CD14-positive monocyte (primary cell): ENCODE measurements at regions not wholly inside any gene's neighbourhood (a gene's known extent, or its start where the extent isn't known, plus 50 kb on each side); places are given as distances from the start of the nearest gene placed in this dataset.
"Not testable (repeated sequence)": the region's sequence is repeated elsewhere in the genome, so short reads cannot be mapped to it uniquely, and the experiment has no call there.

Experiments used
- DNase-seq, 3 donors: peaks; one replicate each; pipeline ENCODE4 v3.0.0-alpha.2; 2011 to 2022
- H2AFZ ChIP-seq: 2 replicates; pipeline ENCODE4 v1.6.0; 2012; ENCODE audit warnings: mild to moderate bottlenecking, low read depth, low read length, inconsistent platforms; ENCODE audit not compliant: insufficient read depth, poor library complexity, severe bottlenecking
- H3K27ac ChIP-seq, 2 donors: 1 replicate in 1 of 2; 2 replicates in 1 of 2; pipeline ENCODE4 v1.5.1; 2012 to 2013; ENCODE audit warnings: low read length in 2 of 2, control low read depth in 1 of 2, inconsistent platforms in 1 of 2, low read depth in 1 of 2, mild to moderate bottlenecking in 1 of 2
- H3K27me3 ChIP-seq, 2 donors: one replicate each; pipeline versions ENCODE4 v1.6.0 to v1.6.1; 2011 to 2013; ENCODE audit warnings: low read length in 2 of 2; ENCODE audit not compliant: control insufficient read depth in 2 of 2, insufficient read depth in 2 of 2
- H3K36me3 ChIP-seq, 2 donors: replicated peaks in 1 of 2; 1 replicate in 1 of 2; 2 replicates in 1 of 2; pipeline versions ENCODE4 v1.5.1 to v1.6.1; 2012 to 2013; ENCODE audit warnings: low read length in 2 of 2, control low read depth in 1 of 2, inconsistent platforms in 1 of 2, mild to moderate bottlenecking in 1 of 2; ENCODE audit not compliant: insufficient read depth in 2 of 2, control insufficient read depth in 1 of 2
- H3K4me1 ChIP-seq, 2 donors: 1 replicate in 1 of 2; 2 replicates in 1 of 2; pipeline versions ENCODE4 v1.5.1 to v1.6.1; 2012 to 2013; ENCODE audit warnings: low read length in 2 of 2, control low read depth in 1 of 2, inconsistent platforms in 1 of 2, mild to moderate bottlenecking in 1 of 2, moderate library complexity in 1 of 2; ENCODE audit not compliant: insufficient read depth in 2 of 2, control insufficient read depth in 1 of 2
- H3K4me2 ChIP-seq: replicated peaks from 2 replicates; pipeline ENCODE3; 2012; ENCODE audit warnings: low read length, moderate library complexity, mild to moderate bottlenecking; ENCODE audit not compliant: poor library complexity, severe bottlenecking; ENCODE audit errors: extremely low read depth
- H3K4me3 ChIP-seq, 3 experiments: fragments of 200-600 bp in 1 of 3; sonication (generic) in 1 of 3; replicated peaks in 1 of 3; 1 replicate in 2 of 3; 2 replicates in 1 of 3; pipeline ENCODE4 v1.5.1; 2011 to 2013; ENCODE audit warnings: low read length in 3 of 3, mild to moderate bottlenecking in 3 of 3, control low read depth in 2 of 3, low read depth in 2 of 3, inconsistent platforms in 1 of 3, moderate library complexity in 1 of 3
- H3K79me2 ChIP-seq: 2 replicates; pipeline ENCODE4 v1.6.0; 2012; ENCODE audit warnings: mild to moderate bottlenecking, control low read depth, inconsistent platforms, low read length, moderate library complexity; ENCODE audit not compliant: insufficient read depth
- H3K9ac ChIP-seq: 2 replicates; pipeline ENCODE4 v1.6.0; 2017; ENCODE audit warnings: low read length, mild to moderate bottlenecking; ENCODE audit not compliant: insufficient read depth, poor library complexity, severe bottlenecking
- H3K9me3 ChIP-seq, 2 donors: replicated peaks in 1 of 2; 1 replicate in 1 of 2; 2 replicates in 1 of 2; pipeline versions ENCODE4 v1.5.1 to v1.6.1; 2012 to 2013; ENCODE audit warnings: low read length in 2 of 2, control low read depth in 1 of 2; ENCODE audit not compliant: control insufficient read depth in 1 of 2, insufficient read depth in 1 of 2
- H4K20me1 ChIP-seq: 2 replicates; pipeline ENCODE4 v1.6.0; 2012; ENCODE audit warnings: mild to moderate bottlenecking, low read length, control low read depth, moderate library complexity; ENCODE audit not compliant: insufficient read depth
- H3K27ac Mint-ChIP-seq, 7 donors: one replicate each; pipeline ENCODE4 v1.8.0; 2020; ENCODE audit warnings: mild to moderate bottlenecking in 7 of 7, mixed read lengths in 7 of 7, moderate library complexity in 6 of 7, inconsistent platforms in 2 of 7
- H3K27me3 Mint-ChIP-seq, 3 donors: one replicate each; pipeline ENCODE4 v1.8.0; 2021 to 2022; ENCODE audit warnings: low read depth in 3 of 3, mild to moderate bottlenecking in 3 of 3, mixed read lengths in 3 of 3, moderate library complexity in 3 of 3, inconsistent platforms in 1 of 3
- H3K36me3 Mint-ChIP-seq, 2 donors: one replicate each; pipeline ENCODE4 v1.8.0; 2020; ENCODE audit warnings: mixed read lengths in 2 of 2, inconsistent platforms in 1 of 2, mild to moderate bottlenecking in 1 of 2
- H3K4me1 Mint-ChIP-seq: one replicate; pipeline ENCODE4 v1.8.0; 2020; ENCODE audit warnings: mild to moderate bottlenecking, mixed read lengths
- H3K4me3 Mint-ChIP-seq, 2 donors: one replicate each; pipeline ENCODE4 v1.8.0; 2020; ENCODE audit warnings: mild to moderate bottlenecking in 2 of 2, mixed read lengths in 2 of 2, moderate library complexity in 1 of 2
- H3K9me3 Mint-ChIP-seq, 7 donors: one replicate each; pipeline ENCODE4 v1.8.0; 2020 to 2022; ENCODE audit warnings: mixed read lengths in 7 of 7, mild to moderate bottlenecking in 6 of 7, moderate library complexity in 6 of 7, inconsistent platforms in 2 of 7
- WGBS: methylation state at CpG from one replicate; pipeline ENCODE4 v1.1.5; 2013; ENCODE audit warnings: missing lambda C conversion rate; ENCODE audit not compliant: insufficient coverage; 5-methylcytosine and 5-hydroxymethylcytosine counted together
- intact Hi-C, 2 donors: fragments of 100-400 bp; cut with micrococcal nuclease; formaldehyde crosslinking; loops; one replicate each; pipeline versions ENCODE4 v1.15.0 to v1.15.1; 2023
- TF ChIP-seq, protein P1 (sequence below): fragments of 200-600 bp; IDR thresholded peaks from one replicate; pipeline ENCODE4 v1.8.0; 2022; ENCODE audit warnings: antibody characterized with exemption, mild to moderate bottlenecking

DNA sequence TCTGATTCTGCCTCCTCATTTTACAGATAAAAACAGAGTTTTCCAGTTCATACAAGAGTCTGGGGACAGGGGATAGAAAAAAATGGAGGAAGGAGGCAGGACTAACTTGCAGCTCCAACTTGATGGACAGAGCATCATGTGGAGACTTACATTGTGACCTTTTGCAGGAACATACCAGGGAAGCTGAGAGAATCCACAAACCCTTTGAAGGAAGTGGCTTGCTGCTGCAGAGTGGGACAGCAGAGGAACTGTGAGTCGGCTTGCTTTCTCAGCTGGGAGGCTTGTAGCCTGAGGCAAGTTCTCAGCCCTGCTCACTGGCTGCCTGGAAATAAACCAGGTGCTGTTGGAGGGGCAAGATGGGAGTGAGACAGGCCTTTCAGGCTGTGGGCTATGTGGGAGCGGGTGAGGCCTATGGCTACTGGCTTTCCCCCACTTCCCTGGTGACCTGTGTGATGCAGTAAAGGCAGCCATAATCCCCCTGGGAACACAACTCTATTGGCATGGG lies 614.4 kb downstream of the KCTD12 start:
- no peak overlapping the region for H3K27ac ChIP-seq
- H4K20me1 ChIP-seq = no peaks in the 10 kb centered on the region
- WGBS = 100% methylated on average over 1 of the region's 2 CpGs
- H3K79me2 ChIP-seq = no peaks in the 10 kb centered on the region
- H3K4me2 ChIP-seq = no peak overlapping the region
- H3K4me3 ChIP-seq = no peak overlapping the region
- TF ChIP-seq, protein P1, sequence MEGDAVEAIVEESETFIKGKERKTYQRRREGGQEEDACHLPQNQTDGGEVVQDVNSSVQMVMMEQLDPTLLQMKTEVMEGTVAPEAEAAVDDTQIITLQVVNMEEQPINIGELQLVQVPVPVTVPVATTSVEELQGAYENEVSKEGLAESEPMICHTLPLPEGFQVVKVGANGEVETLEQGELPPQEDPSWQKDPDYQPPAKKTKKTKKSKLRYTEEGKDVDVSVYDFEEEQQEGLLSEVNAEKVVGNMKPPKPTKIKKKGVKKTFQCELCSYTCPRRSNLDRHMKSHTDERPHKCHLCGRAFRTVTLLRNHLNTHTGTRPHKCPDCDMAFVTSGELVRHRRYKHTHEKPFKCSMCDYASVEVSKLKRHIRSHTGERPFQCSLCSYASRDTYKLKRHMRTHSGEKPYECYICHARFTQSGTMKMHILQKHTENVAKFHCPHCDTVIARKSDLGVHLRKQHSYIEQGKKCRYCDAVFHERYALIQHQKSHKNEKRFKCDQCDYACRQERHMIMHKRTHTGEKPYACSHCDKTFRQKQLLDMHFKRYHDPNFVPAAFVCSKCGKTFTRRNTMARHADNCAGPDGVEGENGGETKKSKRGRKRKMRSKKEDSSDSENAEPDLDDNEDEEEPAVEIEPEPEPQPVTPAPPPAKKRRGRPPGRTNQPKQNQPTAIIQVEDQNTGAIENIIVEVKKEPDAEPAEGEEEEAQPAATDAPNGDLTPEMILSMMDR = no peak
- H3K4me1 ChIP-seq = no peaks in the 10 kb centered on the region
- no peak for DNase-seq
- peaks cover 7 to 8% of the 10 kb centered on the region in 2 donors for H3K9me3 ChIP-seq
- no peaks in the 10 kb centered on the region for H3K36me3 ChIP-seq
- H3K9ac ChIP-seq = no peak overlapping the region
- H3K9me3 Mint-ChIP-seq = peaks cover 4 to 17% (median 9%) of the 10 kb centered on the region in 7 donors
- H3K27ac Mint-ChIP-seq = no peak overlapping the region
- intact Hi-C loops = no loop called here
- no peaks in the 10 kb centered on the region for H3K36me3 Mint-ChIP-seq
- H3K4me3 Mint-ChIP-seq = no peak overlapping the region
- no peaks in the 10 kb centered on the region for H3K27me3 ChIP-seq
- H3K4me1 Mint-ChIP-seq = no peaks in the 10 kb centered on the region
- no peak overlapping the region for H2AFZ ChIP-seq
- peaks cover 0 to 2% (median 0%) of the 10 kb centered on the region in 3 donors for H3K27me3 Mint-ChIP-seq

DNA sequence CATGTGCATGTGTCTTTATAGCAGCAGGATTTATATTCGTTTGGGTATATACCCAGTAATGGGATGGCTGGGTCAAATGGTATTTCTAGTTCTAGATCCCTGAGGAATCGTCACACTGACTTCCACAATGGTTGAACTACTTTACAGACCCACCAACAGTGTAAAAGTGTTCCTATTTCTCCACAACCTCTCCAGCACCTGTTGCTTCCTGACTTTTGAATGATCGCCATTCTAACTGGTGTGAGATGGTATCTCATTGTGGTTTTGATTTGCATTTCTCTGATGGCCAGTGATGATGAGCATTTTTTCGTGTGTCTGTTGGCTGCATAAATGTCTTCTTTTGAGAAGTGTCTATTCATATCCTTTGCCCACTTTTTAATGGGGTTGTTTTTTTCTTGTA lies 617.9 kb downstream of the KCTD12 start:
- H3K27me3 Mint-ChIP-seq, H3K4me2 ChIP-seq, H3K79me2 ChIP-seq, H3K9ac ChIP-seq, H2AFZ ChIP-seq, H3K36me3 ChIP-seq, intact Hi-C loops, H3K4me3 Mint-ChIP-seq, H3K9me3 ChIP-seq, H3K4me3 ChIP-seq, H3K27ac Mint-ChIP-seq, H3K36me3 Mint-ChIP-seq, H4K20me1 ChIP-seq, H3K27me3 ChIP-seq, H3K4me1 ChIP-seq, H3K27ac ChIP-seq, H3K4me1 Mint-ChIP-seq, DNase-seq: not testable (repeated sequence)
- peaks cover 5 to 17% (median 9%) of the 10 kb centered on the region in 7 donors for H3K9me3 Mint-ChIP-seq
- WGBS = no CpG with 5 or more reads among the region's 4 CpGs
